OCI-LY3 (cell line): ENCODE measurements at regions not wholly inside any gene's neighbourhood (a gene's known extent, or its start where the extent isn't known, plus 50 kb on each side); places are given as distances from the start of the nearest gene placed in this dataset.

Experiments
- CTCF ChIP-seq: fragments of 200-600, 300-600 bp; sonication (generic); IDR thresholded peaks from 2 replicates; pipeline ENCODE4 v1.5.1; 2014; ENCODE audit warnings: antibody characterized with exemption, low read length, low read depth
- EZH2phosphoT487 ChIP-seq: fragments of 200-600 bp; shearing (Covaris generic); IDR thresholded peaks from 2 replicates; pipeline ENCODE4 v1.6.1; 2018; ENCODE audit warnings: antibody characterized with exemption, mixed run types, low read depth

- TF ChIP-seq CTCF (no peak), EZH2phosphoT487 (no peak)
Measured at GRCh38 chr11:29163231-29163630, 853.6 kb downstream of the KCNA4 start.
